Liver (tissue), 8 donors: ENCODE measurements at regions not wholly inside any gene's neighbourhood (a gene's known extent, or its start where the extent isn't known, plus 50 kb on each side); places are given as distances from the start of the nearest gene placed in this dataset.

Experiments
- DNase-seq: peaks from one replicate; pipeline ENCODE4 v3.0.0-alpha.2; 2017; ENCODE audit warnings: low spot score
- H3K27ac ChIP-seq, 2 donors: one replicate each; pipeline ENCODE4 v1.7.0; 2013; ENCODE audit warnings: inconsistent platforms in 2 of 2, low read length in 2 of 2, control low read depth in 1 of 2, low read depth in 1 of 2, mild to moderate bottlenecking in 1 of 2
- H3K27me3 ChIP-seq, 4 donors: one replicate each; pipeline versions ENCODE4 v1.6.1 to v1.7.0; 2013; ENCODE audit warnings: low read length in 3 of 4, inconsistent platforms in 1 of 4, mild to moderate bottlenecking in 1 of 4, moderate library complexity in 1 of 4; ENCODE audit not compliant: control insufficient read depth in 4 of 4, insufficient read depth in 4 of 4
- H3K36me3 ChIP-seq, 4 donors: one replicate each; pipeline versions ENCODE4 v1.6.1 to v1.7.0; 2013; ENCODE audit warnings: low read length in 3 of 4, mild to moderate bottlenecking in 3 of 4, low read depth in 1 of 4, moderate library complexity in 1 of 4; ENCODE audit not compliant: control insufficient read depth in 4 of 4, insufficient read depth in 3 of 4
- H3K4me1 ChIP-seq, 4 donors: one replicate each; pipeline versions ENCODE4 v1.6.1 to v1.7.0; 2013; ENCODE audit warnings: low read length in 3 of 4, mild to moderate bottlenecking in 3 of 4, moderate library complexity in 1 of 4; ENCODE audit not compliant: control insufficient read depth in 4 of 4, insufficient read depth in 4 of 4
- H3K4me3 ChIP-seq, 3 donors: one replicate each; pipeline versions ENCODE4 v1.6.1 to v1.7.0; 2013; ENCODE audit warnings: low read length in 3 of 3, control low read depth in 1 of 3, low read depth in 1 of 3, mild to moderate bottlenecking in 1 of 3
- H3K9ac ChIP-seq, 2 donors: one replicate each; pipeline ENCODE4 v1.7.0; 2013; ENCODE audit warnings: low read length in 2 of 2, mild to moderate bottlenecking in 2 of 2, moderate library complexity in 2 of 2, control low read depth in 1 of 2, low read depth in 1 of 2
- H3K9me3 ChIP-seq, 4 donors: one replicate each; pipeline versions ENCODE4 v1.6.1 to v1.7.0; 2013; ENCODE audit warnings: low read length in 3 of 4; ENCODE audit not compliant: control insufficient read depth in 4 of 4
- ATF3 ChIP-seq: IDR thresholded peaks from 2 replicates; pipeline ENCODE4 v1.6.1; 2016; ENCODE audit warnings: antibody characterized with exemption
- CTCF ChIP-seq: fragments of 150-350 bp; IDR thresholded peaks from 2 replicates; pipeline ENCODE4 v1.5.1; 2017; ENCODE audit warnings: improper control_type of control experiment, low read depth, low read length; ENCODE audit not compliant: missing input control
- EGR1 ChIP-seq, 2 donors: IDR thresholded peaks; 2 replicates each; pipeline ENCODE4 v1.6.1; 2016 to 2018; ENCODE audit warnings: antibody characterized with exemption in 2 of 2, low read depth in 2 of 2
- FOXA1 ChIP-seq: IDR thresholded peaks from 2 replicates; pipeline ENCODE4 v1.6.1; 2016; ENCODE audit warnings: antibody characterized with exemption
- FOXA2 ChIP-seq: IDR thresholded peaks from 2 replicates; pipeline ENCODE4 v1.6.1; 2016; ENCODE audit warnings: antibody characterized with exemption
- GABPA ChIP-seq, 2 donors: IDR thresholded peaks in 1 of 2; conservative IDR thresholded peaks in 1 of 2; 2 replicates each; pipeline ENCODE4 v1.6.1; 2016; ENCODE audit warnings: antibody characterized with exemption in 2 of 2, mild to moderate bottlenecking in 1 of 2, moderate library complexity in 1 of 2
- HNF4A ChIP-seq, 2 donors: conservative IDR thresholded peaks; 2 replicates each; pipeline ENCODE4 v1.6.1; 2016; ENCODE audit warnings: antibody characterized with exemption in 2 of 2, mild to moderate bottlenecking in 2 of 2
- HNF4G ChIP-seq: IDR thresholded peaks from 2 replicates; pipeline ENCODE4 v1.6.1; 2016; ENCODE audit warnings: antibody characterized with exemption
- JUND ChIP-seq, 2 donors: IDR thresholded peaks; 2 replicates each; pipeline ENCODE4 v1.6.1; 2016; ENCODE audit warnings: antibody characterized with exemption in 2 of 2
- MAX ChIP-seq: IDR thresholded peaks from 2 replicates; pipeline ENCODE4 v1.6.1; 2016; ENCODE audit warnings: antibody characterized with exemption
- NR2F2 ChIP-seq: IDR thresholded peaks from 2 replicates; pipeline ENCODE4 v1.6.1; 2016; ENCODE audit warnings: antibody characterized with exemption
- RAD21 ChIP-seq, 2 donors: IDR thresholded peaks; 2 replicates each; pipeline ENCODE4 v1.6.1; 2016; ENCODE audit warnings: antibody characterized with exemption in 2 of 2, mild to moderate bottlenecking in 2 of 2
- REST ChIP-seq: IDR thresholded peaks from 2 replicates; pipeline ENCODE4 v1.6.1; 2016; ENCODE audit warnings: antibody characterized with exemption, mild to moderate bottlenecking
- RXRA ChIP-seq, 2 donors: IDR thresholded peaks; 2 replicates each; pipeline ENCODE4 v1.6.1; 2017 to 2018; ENCODE audit warnings: antibody characterized with exemption in 2 of 2, mild to moderate bottlenecking in 1 of 2
- SP1 ChIP-seq: IDR thresholded peaks from 2 replicates; pipeline ENCODE4 v1.6.1; 2018; ENCODE audit warnings: antibody characterized with exemption, mild to moderate bottlenecking
- TAF1 ChIP-seq: conservative IDR thresholded peaks from 2 replicates; pipeline ENCODE4 v1.6.1; 2016; ENCODE audit warnings: antibody characterized with exemption, mild to moderate bottlenecking
- YY1 ChIP-seq: IDR thresholded peaks from 2 replicates; pipeline ENCODE4 v1.6.1; 2016; ENCODE audit warnings: antibody characterized with exemption, mild to moderate bottlenecking
- ZBTB33 ChIP-seq: IDR thresholded peaks from 2 replicates; pipeline ENCODE4 v1.6.1; 2016; ENCODE audit warnings: antibody characterized with exemption
- WGBS: extraction: QIAGEN DNeasy Blood & Tissue Kit; methylation state at CpG from one replicate; pipeline ENCODE4 v1.1.7; 2013; 5-methylcytosine and 5-hydroxymethylcytosine counted together
- donor health status: healthy.
- donor health status: healthy.
- donor health status: healthy.
- donor health status: healthy.
- donor health status: healthy.

GRCh38 chr11:128261011-128261421 is 326.3 kb downstream of the ETS1 start:
- no peak for DNase-seq
- 50% methylated on average over 6 of the region's 6 CpGs for WGBS
- no peaks in the 10 kb centered on the region for H3K9me3 ChIP-seq
- TF ChIP-seq MAX (peak; percentile 21), YY1 (peak; percentile 63), ATF3 (peak; percentile 28), SP1 (peak; percentile 30), RXRA (IDR thresholded peaks at IDR 0.05) (peak; percentile 28 to 74), HNF4A (conservative IDR thresholded peaks at IDR 0.05) (peak; percentile 39 to 66), RAD21 (IDR thresholded peaks at IDR 0.05) (peak in 1 of 2 donors; percentile 22), REST (peak; percentile 24), FOXA1 (no peak), FOXA2 (no peak), CTCF (no peak), ZBTB33 (no peak), TAF1 (no peak), HNF4G (no peak), EGR1 (IDR thresholded peaks at IDR 0.05; ENCODE audit: low read depth in 2 of 2) (peak in 1 of 2 donors; percentile 31), NR2F2 (no peak), JUND (IDR thresholded peaks at IDR 0.05) (peak; percentile 61 to 98), GABPA (IDR thresholded peaks at IDR 0.05 in 1 of 2, conservative IDR thresholded peaks at IDR 0.05 in 1 of 2) (no peak)
- peak overlapping the region; percentile 44 to 80 for H3K27ac ChIP-seq
- H3K36me3 ChIP-seq: no peaks in the 10 kb centered on the region
- H3K4me1 ChIP-seq: peaks cover 1 to 13% (median 12%) of the 10 kb centered on the region in 4 donors
- no peak overlapping the region for H3K4me3 ChIP-seq
- no peak overlapping the region for H3K9ac ChIP-seq
- no peaks in the 10 kb centered on the region for H3K27me3 ChIP-seq
